GM12891 (cell line): ENCODE measurements at regions not wholly inside any gene's neighbourhood (a gene's known extent, or its start where the extent isn't known, plus 50 kb on each side); places are given as distances from the start of the nearest gene placed in this dataset.

Source experiments
- POLR2A ChIP-seq: IDR thresholded peaks from 2 replicates; pipeline ENCODE4 v1.6.1; 2011; ENCODE audit warnings: low read depth, low read length, control low read depth
- POLR2AphosphoS5 ChIP-seq: IDR thresholded peaks from 2 replicates; pipeline ENCODE4 v1.6.1; 2011; ENCODE audit warnings: low read depth, low read length, control low read depth

DNA sequence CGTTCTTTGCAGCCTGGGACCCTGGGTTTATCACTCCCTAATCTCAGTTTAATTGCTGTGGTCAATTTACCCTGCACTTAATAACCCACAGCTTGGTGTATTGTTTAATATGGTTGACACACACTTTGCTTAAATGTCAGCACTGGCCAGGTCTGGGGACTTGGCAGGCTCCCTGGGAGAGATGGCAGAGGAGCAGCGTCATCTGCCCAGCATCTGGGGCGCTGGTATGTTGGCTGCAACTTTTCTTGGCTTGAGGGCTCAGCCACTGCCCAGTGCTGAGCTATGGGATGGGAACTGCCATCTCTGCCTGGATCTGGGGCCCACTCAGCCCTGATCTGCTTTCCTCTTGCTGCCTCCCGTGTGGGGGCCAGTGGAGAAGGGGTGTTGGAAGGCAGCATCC lies 115.7 kb upstream of the IRX3 start:
- TF ChIP-seq POLR2AphosphoS5: no peak
- TF ChIP-seq POLR2A: no peak
